ENCODE measurements at regions not wholly inside any gene's neighbourhood (a gene's known extent, or its start where the extent isn't known, plus 50 kb on each side); places are given as distances from the start of the nearest gene placed in this dataset.

DNA sequence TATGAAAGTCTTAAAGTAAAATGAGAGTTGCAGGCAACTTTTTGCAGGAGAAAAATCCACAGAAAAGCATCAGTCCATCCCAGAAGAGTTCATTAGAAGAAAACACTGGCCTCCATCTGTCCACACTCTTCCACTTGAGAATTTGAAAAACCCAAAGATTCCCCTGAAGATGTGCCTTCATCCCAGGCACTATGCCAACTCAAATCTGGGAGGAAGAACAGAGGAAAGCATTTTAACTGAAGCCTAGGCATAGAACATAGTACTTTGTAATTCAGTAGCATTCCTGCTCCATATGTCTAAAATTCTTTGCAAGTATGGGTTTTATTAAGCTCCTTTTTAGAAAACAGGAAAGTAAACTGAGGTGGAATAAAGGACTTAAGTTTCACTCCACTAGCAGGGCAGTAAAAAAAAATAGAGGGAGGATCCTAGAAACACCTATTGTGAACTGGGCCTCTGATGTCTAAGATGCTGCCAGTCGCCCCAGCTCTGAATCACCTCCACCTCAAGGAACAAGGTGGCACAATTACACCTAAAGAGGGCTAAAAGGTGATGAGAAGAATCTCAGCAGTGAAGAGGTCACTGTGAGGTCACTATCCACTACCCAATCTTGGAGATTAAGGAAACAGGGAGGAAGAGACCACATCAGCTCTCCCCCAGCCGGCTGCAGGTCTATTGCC lies 141.9 kb upstream of the FAM241A start:
- H3K4me1 ChIP-seq (ENCODE audit: control insufficient read depth, insufficient read depth, low read length) = no peaks in the 10 kb centered on the region
- POLR2A ChIA-PET (ENCODE audit: unreplicated experiment) = no interaction called here
- no peaks in the 10 kb centered on the region for H3K9me3 ChIP-seq (ENCODE audit: control insufficient read depth, insufficient read depth, low read length)
- no TSS peak for BruUV-seq (replicated peaks)
- H2AFZ ChIP-seq (replicated peaks; ENCODE audit: low read length, poor library complexity) = no peak overlapping the region
- no peak overlapping the region for H2AK9ac ChIP-seq (replicated peaks; ENCODE audit: low read depth, low read length, poor library complexity)
- no peak overlapping the region for H3K23ac ChIP-seq (ENCODE audit: low read depth, low read length)
- CTCF ChIA-PET = interaction anchor here (0.7 kb wide), 1 partner anchor 149 kb away, joined by 3 read pairs; no protein-coding TSS in a partner anchor
- no peak overlapping the region for H3K27ac ChIP-seq (ENCODE audit: insufficient read depth, low read length)
- H4K20me1 ChIP-seq (ENCODE audit: insufficient read depth, low read length) = no peaks in the 10 kb centered on the region
- H3K79me1 ChIP-seq (ENCODE audit: low read depth in 1 of 2, low read length in 2 of 2) = no peaks in the 10 kb centered on the region
- ATAC-seq (ENCODE audit: low read depth) = no peak
- no peak overlapping the region for H3K9ac ChIP-seq (ENCODE audit: low read depth, low read length)
- TF ChIP-seq RCOR1 (IDR thresholded peaks at IDR 0.05; ENCODE audit: insufficient replicate concordance, low read length) = no peak
- TF ChIP-seq RFX5 (IDR thresholded peaks at IDR 0.05; ENCODE audit: low read depth, low read length) = no peak
- TF ChIP-seq BHLHE40 (IDR thresholded peaks at IDR 0.05; ENCODE audit: low read depth, low read length) = no peak
- TF ChIP-seq, protein P1, sequence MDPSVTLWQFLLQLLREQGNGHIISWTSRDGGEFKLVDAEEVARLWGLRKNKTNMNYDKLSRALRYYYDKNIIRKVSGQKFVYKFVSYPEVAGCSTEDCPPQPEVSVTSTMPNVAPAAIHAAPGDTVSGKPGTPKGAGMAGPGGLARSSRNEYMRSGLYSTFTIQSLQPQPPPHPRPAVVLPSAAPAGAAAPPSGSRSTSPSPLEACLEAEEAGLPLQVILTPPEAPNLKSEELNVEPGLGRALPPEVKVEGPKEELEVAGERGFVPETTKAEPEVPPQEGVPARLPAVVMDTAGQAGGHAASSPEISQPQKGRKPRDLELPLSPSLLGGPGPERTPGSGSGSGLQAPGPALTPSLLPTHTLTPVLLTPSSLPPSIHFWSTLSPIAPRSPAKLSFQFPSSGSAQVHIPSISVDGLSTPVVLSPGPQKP (IDR thresholded peaks at IDR 0.05; ENCODE audit: borderline replicate concordance, low read depth, low read length) = no peak
- TF ChIP-seq MAFK (IDR thresholded peaks at IDR 0.05; ENCODE audit: low read depth, low read length) = no peak
- no peak for TF ChIP-seq MXI1 (IDR thresholded peaks at IDR 0.05; ENCODE audit: borderline replicate concordance, low read depth, low read length)
- TF ChIP-seq, protein P2, sequence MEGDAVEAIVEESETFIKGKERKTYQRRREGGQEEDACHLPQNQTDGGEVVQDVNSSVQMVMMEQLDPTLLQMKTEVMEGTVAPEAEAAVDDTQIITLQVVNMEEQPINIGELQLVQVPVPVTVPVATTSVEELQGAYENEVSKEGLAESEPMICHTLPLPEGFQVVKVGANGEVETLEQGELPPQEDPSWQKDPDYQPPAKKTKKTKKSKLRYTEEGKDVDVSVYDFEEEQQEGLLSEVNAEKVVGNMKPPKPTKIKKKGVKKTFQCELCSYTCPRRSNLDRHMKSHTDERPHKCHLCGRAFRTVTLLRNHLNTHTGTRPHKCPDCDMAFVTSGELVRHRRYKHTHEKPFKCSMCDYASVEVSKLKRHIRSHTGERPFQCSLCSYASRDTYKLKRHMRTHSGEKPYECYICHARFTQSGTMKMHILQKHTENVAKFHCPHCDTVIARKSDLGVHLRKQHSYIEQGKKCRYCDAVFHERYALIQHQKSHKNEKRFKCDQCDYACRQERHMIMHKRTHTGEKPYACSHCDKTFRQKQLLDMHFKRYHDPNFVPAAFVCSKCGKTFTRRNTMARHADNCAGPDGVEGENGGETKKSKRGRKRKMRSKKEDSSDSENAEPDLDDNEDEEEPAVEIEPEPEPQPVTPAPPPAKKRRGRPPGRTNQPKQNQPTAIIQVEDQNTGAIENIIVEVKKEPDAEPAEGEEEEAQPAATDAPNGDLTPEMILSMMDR (conservative IDR thresholded peaks at IDR 0.05; ENCODE audit: low read depth, low read length) = no peak
- no peak overlapping the region for H4K5ac ChIP-seq (ENCODE audit: low read depth, low read length)
- in situ Hi-C loops (cut with MboI; ENCODE audit: low sequenced_read_pairs) = no loop called here
- no CpG with 5 or more reads among the region's 2 CpGs for WGBS, 2 experiments (ENCODE audit: extremely low coverage in 2 of 2, insufficient read length in 1 of 2)
- H3K9me1 ChIP-seq (ENCODE audit: insufficient read depth, low read length) = no peaks in the 10 kb centered on the region
- H2BK120ac ChIP-seq (ENCODE audit: low read depth, low read length) = no peak overlapping the region
- no peak overlapping the region for H3K4ac ChIP-seq (ENCODE audit: low read depth, low read length)
- no peak overlapping the region for H4K91ac ChIP-seq (ENCODE audit: insufficient read depth, low read depth, low read length)
- H3K36me3 ChIP-seq (ENCODE audit: control insufficient read depth, insufficient read depth, low read length) = no peaks in the 10 kb centered on the region
- no peak overlapping the region for H3K4me3 ChIP-seq (ENCODE audit: insufficient read depth, low read depth, low read length)
- no peak overlapping the region for H3K14ac ChIP-seq (replicated peaks; ENCODE audit: low read depth, low read length)
- H4K8ac ChIP-seq (ENCODE audit: low read depth in 2 of 2, low read length in 2 of 2) = no peak overlapping the region
- H3K56ac ChIP-seq (ENCODE audit: extremely low read depth, insufficient read depth, low read length) = no peak overlapping the region
- H2BK20ac ChIP-seq (ENCODE audit: low read depth, low read length) = no peak overlapping the region
- H2BK5ac ChIP-seq (ENCODE audit: low read depth, low read length, poor library complexity, severe bottlenecking) = no peak overlapping the region
- H3K4me2 ChIP-seq (ENCODE audit: low read depth, low read length) = no peak overlapping the region
- no peaks in the 10 kb centered on the region for H3K27me3 ChIP-seq (ENCODE audit: control insufficient read depth, insufficient read depth, low read length)
- dilution Hi-C loops (cut with HindIII; ENCODE audit: low sequenced_read_pairs, unreplicated experiment) = no loop called here
- H3K18ac ChIP-seq (ENCODE audit: low read depth, low read length) = no peak overlapping the region
- no peak for DNase-seq
- H2AK5ac ChIP-seq (ENCODE audit: low read depth, low read length) = no peak overlapping the region
- intact Hi-C loops (cut with micrococcal nuclease) = no loop called here
- no peak overlapping the region for H2BK15ac ChIP-seq (ENCODE audit: low read depth, low read length)

Data from IMR-90 (cell line).